Vagina (tissue), 2 donors: ENCODE measurements at regions not wholly inside any gene's neighbourhood (a gene's known extent, or its start where the extent isn't known, plus 50 kb on each side); places are given as distances from the start of the nearest gene placed in this dataset.

Source experiments
- CTCF ChIP-seq, 3 experiments: fragments of 450-650 bp in 2 of 3; fragments of 200-600 bp in 1 of 3; sonication (generic) in 1 of 3; IDR thresholded peaks; one replicate each; pipeline ENCODE4 v1.5.1; 2017 to 2019; ENCODE audit warnings: antibody characterized with exemption in 3 of 3, mild to moderate bottlenecking in 2 of 3, moderate library complexity in 2 of 3
- POLR2A ChIP-seq, 2 donors: fragments of 450-650 bp; IDR thresholded peaks; one replicate each; pipeline ENCODE4 v1.6.1; 2017; ENCODE audit warnings: antibody characterized with exemption in 2 of 2, mild to moderate bottlenecking in 2 of 2, moderate library complexity in 2 of 2
- POLR2AphosphoS5 ChIP-seq, 2 donors: sonication (generic); formaldehyde crosslinking; IDR thresholded peaks; one replicate each; pipeline ENCODE4 v1.9.0; 2017; ENCODE audit warnings: antibody characterized with exemption in 2 of 2, mild to moderate bottlenecking in 2 of 2, low read depth in 1 of 2; ENCODE audit not compliant: insufficient read depth in 1 of 2

GRCh38 chr2:150601280-150602038 is 114.0 kb upstream of the RND3 start:
- TF ChIP-seq CTCF (IDR thresholded peaks at IDR 0.05) (no peak), POLR2A (IDR thresholded peaks at IDR 0.05) (no peak), POLR2AphosphoS5 (IDR thresholded peaks at IDR 0.05; ENCODE audit: insufficient read depth in 1 of 2, low read depth in 1 of 2) (no peak)
